ENCODE measurements at regions not wholly inside any gene's neighbourhood (a gene's known extent, or its start where the extent isn't known, plus 50 kb on each side); places are given as distances from the start of the nearest gene placed in this dataset.

DNA sequence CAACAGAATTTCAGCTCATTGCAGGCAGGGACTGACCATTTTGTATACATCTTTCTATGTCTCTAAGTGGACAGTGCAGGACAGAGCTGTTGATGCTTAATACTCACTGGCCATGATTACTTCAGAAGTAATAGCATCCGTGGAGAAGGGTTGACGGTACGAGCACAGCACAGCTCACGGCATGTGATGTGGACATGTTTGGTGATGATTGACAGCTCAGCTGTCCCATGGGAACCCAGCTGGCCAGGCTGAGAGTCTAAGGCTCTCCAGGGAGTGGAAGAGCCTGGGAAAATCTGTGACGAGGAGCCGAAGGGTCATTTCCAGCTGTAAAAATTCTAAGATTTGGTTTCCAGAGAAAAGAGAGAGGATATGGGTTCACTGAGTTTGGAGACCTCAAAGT lies 198.2 kb downstream of the SNX19 start:
- TF ChIP-seq, protein P1, sequence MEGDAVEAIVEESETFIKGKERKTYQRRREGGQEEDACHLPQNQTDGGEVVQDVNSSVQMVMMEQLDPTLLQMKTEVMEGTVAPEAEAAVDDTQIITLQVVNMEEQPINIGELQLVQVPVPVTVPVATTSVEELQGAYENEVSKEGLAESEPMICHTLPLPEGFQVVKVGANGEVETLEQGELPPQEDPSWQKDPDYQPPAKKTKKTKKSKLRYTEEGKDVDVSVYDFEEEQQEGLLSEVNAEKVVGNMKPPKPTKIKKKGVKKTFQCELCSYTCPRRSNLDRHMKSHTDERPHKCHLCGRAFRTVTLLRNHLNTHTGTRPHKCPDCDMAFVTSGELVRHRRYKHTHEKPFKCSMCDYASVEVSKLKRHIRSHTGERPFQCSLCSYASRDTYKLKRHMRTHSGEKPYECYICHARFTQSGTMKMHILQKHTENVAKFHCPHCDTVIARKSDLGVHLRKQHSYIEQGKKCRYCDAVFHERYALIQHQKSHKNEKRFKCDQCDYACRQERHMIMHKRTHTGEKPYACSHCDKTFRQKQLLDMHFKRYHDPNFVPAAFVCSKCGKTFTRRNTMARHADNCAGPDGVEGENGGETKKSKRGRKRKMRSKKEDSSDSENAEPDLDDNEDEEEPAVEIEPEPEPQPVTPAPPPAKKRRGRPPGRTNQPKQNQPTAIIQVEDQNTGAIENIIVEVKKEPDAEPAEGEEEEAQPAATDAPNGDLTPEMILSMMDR (IDR thresholded peaks at IDR 0.05) = no peak
- TF ChIP-seq POLR2A (IDR thresholded peaks at IDR 0.05) = no peak
